K562 (cell line): ENCODE measurements at regions not wholly inside any gene's neighbourhood (a gene's known extent, or its start where the extent isn't known, plus 50 kb on each side); places are given as distances from the start of the nearest gene placed in this dataset.

ENCODE experiments used
- ARID1B ChIP-seq: fragments of 450-650 bp; IDR thresholded peaks from 2 replicates; pipeline ENCODE4 v1.6.1; 2016; ENCODE audit warnings: antibody characterized with exemption, mild to moderate bottlenecking, inconsistent platforms
- BRF1 ChIP-seq: IDR thresholded peaks from 3 replicates; pipeline ENCODE4 v1.6.1; 2011; ENCODE audit warnings: borderline replicate concordance, mild to moderate bottlenecking; ENCODE audit not compliant: insufficient read length; ENCODE audit errors: extremely low read depth
- ELF2 ChIP-seq: fragments of 250-450 bp; sonication (Bioruptor Pico); IDR thresholded peaks from 2 replicates; pipeline ENCODE4 v1.5.0; 2021; ENCODE audit warnings: mild to moderate bottlenecking
- GABPA ChIP-seq: fragments of 200-800 bp; sonication (Bioruptor generic); conservative IDR thresholded peaks from 2 replicates; pipeline ENCODE4 v1.6.1; 2016; ENCODE audit warnings: low read depth, missing genetic modification characterization, missing compliant biosample characterization
- HDAC2 ChIP-seq: fragments of 450-650 bp; IDR thresholded peaks from 2 replicates; pipeline ENCODE4 v1.6.1; 2016; ENCODE audit warnings: mild to moderate bottlenecking
- MCM7 ChIP-seq, 2 experiments: fragments of 450-650 bp; IDR thresholded peaks; 2 replicates each; pipeline ENCODE4 v1.6.1; 2016 to 2018
- NBN ChIP-seq: fragments of 450-650 bp; IDR thresholded peaks from 2 replicates; pipeline ENCODE4 v1.6.1; 2016; ENCODE audit warnings: low read depth, mild to moderate bottlenecking
- NR1H2 ChIP-seq: sonication (generic); formaldehyde crosslinking; IDR thresholded peaks from 2 replicates; pipeline ENCODE4 v1.4.0; 2020; ENCODE audit warnings: mild to moderate bottlenecking, missing genetic modification reagents
- PTBP1 ChIP-seq: fragments of 200-400 bp; formaldehyde crosslinking; IDR thresholded peaks from 2 replicates; pipeline ENCODE4 v1.6.1; 2017; ENCODE audit warnings: low read depth, low read length
- PURB ChIP-seq: sonication (generic); formaldehyde crosslinking; IDR thresholded peaks from 2 replicates; pipeline ENCODE4 v1.9.0; 2021; ENCODE audit warnings: low read depth, mild to moderate bottlenecking, missing genetic modification reagents
- RBFOX2 ChIP-seq: fragments of 200-400 bp; formaldehyde crosslinking; IDR thresholded peaks from 2 replicates; pipeline ENCODE4 v1.6.1; 2017; ENCODE audit warnings: low read depth, mild to moderate bottlenecking, low read length, moderate library complexity
- RBM39 ChIP-seq: fragments of 200-400 bp; formaldehyde crosslinking; optimal IDR thresholded peaks from 2 replicates; pipeline ENCODE3; 2018; ENCODE audit warnings: low read depth, low read length
- SMAD3 ChIP-seq: fragments of 450-650 bp; formaldehyde crosslinking; conservative IDR thresholded peaks from 2 replicates; pipeline ENCODE4 v1.4.0; 2020; ENCODE audit warnings: mild to moderate bottlenecking
- SOX6 ChIP-seq: fragments of 450-650 bp; IDR thresholded peaks from 2 replicates; pipeline ENCODE4 v1.6.1; 2014; ENCODE audit warnings: mild to moderate bottlenecking
- ZEB2 ChIP-seq: fragments of 450-650 bp; IDR thresholded peaks from 2 replicates; pipeline ENCODE4 v1.6.1; 2016
- ZNF212 ChIP-seq: fragments of 450-650 bp; formaldehyde crosslinking; IDR thresholded peaks from 2 replicates; pipeline ENCODE4 v1.4.0; 2020; ENCODE audit warnings: mild to moderate bottlenecking
- ZZZ3 ChIP-seq: fragments of 450-650 bp; IDR thresholded peaks from 2 replicates; pipeline ENCODE4 v1.6.1; 2016; ENCODE audit warnings: antibody characterized with exemption, mild to moderate bottlenecking, moderate library complexity
- TF ChIP-seq, protein P1 (sequence below), 2 experiments: IDR thresholded peaks; 2 replicates each; pipeline ENCODE4 v1.6.1; 2011; ENCODE audit warnings: borderline replicate concordance in 1 of 2, control low read depth in 1 of 2, low read depth in 1 of 2, low read length in 1 of 2, mild to moderate bottlenecking in 1 of 2, mixed read lengths in 1 of 2, moderate library complexity in 1 of 2; ENCODE audit not compliant: insufficient read depth in 1 of 2, insufficient read length in 1 of 2, poor library complexity in 1 of 2, severe bottlenecking in 1 of 2; ENCODE audit errors: extremely low read depth in 1 of 2
- TF ChIP-seq, protein P2 (sequence below): fragments of 200-800 bp; sonication (Bioruptor generic); IDR thresholded peaks from 2 replicates; pipeline ENCODE4 v1.6.1; 2017; ENCODE audit warnings: missing genetic modification characterization, missing compliant biosample characterization
- TF ChIP-seq, protein P3 (sequence below): sonication (generic); formaldehyde crosslinking; IDR thresholded peaks from 2 replicates; pipeline ENCODE4 v1.9.0; 2022; ENCODE audit warnings: mild to moderate bottlenecking, missing genetic modification reagents
- TF ChIP-seq, protein P4 (sequence below): fragments of 450-650 bp; IDR thresholded peaks from 2 replicates; pipeline ENCODE4 v1.6.1; 2014; ENCODE audit warnings: low read depth, mild to moderate bottlenecking, moderate library complexity, borderline replicate concordance
- TF ChIP-seq, protein P5 (sequence below): sonication (generic); formaldehyde crosslinking; IDR thresholded peaks from 2 replicates; pipeline ENCODE4 v1.8.0; 2022; ENCODE audit warnings: missing genetic modification reagents, mild to moderate bottlenecking, borderline replicate concordance
- TF ChIP-seq, protein P6 (sequence below): sonication (generic); IDR thresholded peaks from 2 replicates; pipeline ENCODE4 v1.6.1; 2016

DNA sequence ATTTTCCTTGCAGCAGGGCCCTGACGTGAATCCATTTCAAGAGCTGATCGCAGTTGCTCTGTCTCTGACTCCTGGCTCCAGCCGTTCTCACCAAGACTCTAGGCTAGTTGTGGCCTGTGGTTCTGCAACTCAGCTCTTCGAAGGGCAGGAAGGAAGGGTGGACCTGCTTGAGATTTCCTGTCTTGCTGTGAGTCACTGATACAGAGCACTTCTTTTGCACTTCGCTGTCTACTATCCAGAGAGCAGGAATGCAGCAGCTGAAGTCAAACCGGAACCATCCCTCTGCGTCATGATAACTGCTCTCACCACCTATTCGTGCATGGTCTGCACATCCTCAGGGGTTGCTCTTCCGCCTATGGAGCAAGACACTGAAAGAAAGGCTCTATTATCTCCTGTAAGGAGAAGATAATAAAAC lies 59.7 kb downstream of the RAP2B start (continued):
- TF ChIP-seq, protein P1, sequence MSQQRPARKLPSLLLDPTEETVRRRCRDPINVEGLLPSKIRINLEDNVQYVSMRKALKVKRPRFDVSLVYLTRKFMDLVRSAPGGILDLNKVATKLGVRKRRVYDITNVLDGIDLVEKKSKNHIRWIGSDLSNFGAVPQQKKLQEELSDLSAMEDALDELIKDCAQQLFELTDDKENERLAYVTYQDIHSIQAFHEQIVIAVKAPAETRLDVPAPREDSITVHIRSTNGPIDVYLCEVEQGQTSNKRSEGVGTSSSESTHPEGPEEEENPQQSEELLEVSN (IDR thresholded peaks at IDR 0.05; ENCODE audit: borderline replicate concordance in 1 of 2, extremely low read depth in 1 of 2, insufficient read depth in 1 of 2, insufficient read length in 1 of 2, low read depth in 1 of 2, low read length in 1 of 2, poor library complexity in 1 of 2, severe bottlenecking in 1 of 2) = peak in 1 of 2 experiments; percentile 22
- TF ChIP-seq HDAC2 (peak; percentile 64; the same call in 1 of the 2 replicates), ELF2 (CRISPR knock-in tag) (no peak; the same call in 1 of the 2 replicates), SMAD3 (CRISPR knock-in tag) (no peak), SOX6 (no peak; the same call in 1 of the 2 replicates), NBN (peak; percentile 78), PURB (CRISPR knock-in tag) (no peak), GABPA (tag) (peak; percentile 77), ZNF212 (no peak), RBM39 (no peak), NR1H2 (CRISPR knock-in tag) (no peak), ARID1B (peak; percentile 90), ZZZ3 (no peak), ZEB2 (peak; percentile 74), RBFOX2 (peak; percentile 47; the same call in 1 of the 2 replicates), BRF1 (no peak), PTBP1 (no peak), MCM7 (IDR thresholded peaks at IDR 0.05) (no peak)
- TF ChIP-seq, protein P2, sequence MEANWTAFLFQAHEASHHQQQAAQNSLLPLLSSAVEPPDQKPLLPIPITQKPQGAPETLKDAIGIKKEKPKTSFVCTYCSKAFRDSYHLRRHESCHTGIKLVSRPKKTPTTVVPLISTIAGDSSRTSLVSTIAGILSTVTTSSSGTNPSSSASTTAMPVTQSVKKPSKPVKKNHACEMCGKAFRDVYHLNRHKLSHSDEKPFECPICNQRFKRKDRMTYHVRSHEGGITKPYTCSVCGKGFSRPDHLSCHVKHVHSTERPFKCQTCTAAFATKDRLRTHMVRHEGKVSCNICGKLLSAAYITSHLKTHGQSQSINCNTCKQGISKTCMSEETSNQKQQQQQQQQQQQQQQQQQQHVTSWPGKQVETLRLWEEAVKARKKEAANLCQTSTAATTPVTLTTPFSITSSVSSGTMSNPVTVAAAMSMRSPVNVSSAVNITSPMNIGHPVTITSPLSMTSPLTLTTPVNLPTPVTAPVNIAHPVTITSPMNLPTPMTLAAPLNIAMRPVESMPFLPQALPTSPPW (CRISPR knock-in tag) = no peak
- TF ChIP-seq, protein P3, sequence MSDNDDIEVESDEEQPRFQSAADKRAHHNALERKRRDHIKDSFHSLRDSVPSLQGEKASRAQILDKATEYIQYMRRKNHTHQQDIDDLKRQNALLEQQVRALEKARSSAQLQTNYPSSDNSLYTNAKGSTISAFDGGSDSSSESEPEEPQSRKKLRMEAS (CRISPR knock-in tag) = no peak
- TF ChIP-seq, protein P4, sequence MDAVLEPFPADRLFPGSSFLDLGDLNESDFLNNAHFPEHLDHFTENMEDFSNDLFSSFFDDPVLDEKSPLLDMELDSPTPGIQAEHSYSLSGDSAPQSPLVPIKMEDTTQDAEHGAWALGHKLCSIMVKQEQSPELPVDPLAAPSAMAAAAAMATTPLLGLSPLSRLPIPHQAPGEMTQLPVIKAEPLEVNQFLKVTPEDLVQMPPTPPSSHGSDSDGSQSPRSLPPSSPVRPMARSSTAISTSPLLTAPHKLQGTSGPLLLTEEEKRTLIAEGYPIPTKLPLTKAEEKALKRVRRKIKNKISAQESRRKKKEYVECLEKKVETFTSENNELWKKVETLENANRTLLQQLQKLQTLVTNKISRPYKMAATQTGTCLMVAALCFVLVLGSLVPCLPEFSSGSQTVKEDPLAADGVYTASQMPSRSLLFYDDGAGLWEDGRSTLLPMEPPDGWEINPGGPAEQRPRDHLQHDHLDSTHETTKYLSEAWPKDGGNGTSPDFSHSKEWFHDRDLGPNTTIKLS = no peak
- TF ChIP-seq, protein P5, sequence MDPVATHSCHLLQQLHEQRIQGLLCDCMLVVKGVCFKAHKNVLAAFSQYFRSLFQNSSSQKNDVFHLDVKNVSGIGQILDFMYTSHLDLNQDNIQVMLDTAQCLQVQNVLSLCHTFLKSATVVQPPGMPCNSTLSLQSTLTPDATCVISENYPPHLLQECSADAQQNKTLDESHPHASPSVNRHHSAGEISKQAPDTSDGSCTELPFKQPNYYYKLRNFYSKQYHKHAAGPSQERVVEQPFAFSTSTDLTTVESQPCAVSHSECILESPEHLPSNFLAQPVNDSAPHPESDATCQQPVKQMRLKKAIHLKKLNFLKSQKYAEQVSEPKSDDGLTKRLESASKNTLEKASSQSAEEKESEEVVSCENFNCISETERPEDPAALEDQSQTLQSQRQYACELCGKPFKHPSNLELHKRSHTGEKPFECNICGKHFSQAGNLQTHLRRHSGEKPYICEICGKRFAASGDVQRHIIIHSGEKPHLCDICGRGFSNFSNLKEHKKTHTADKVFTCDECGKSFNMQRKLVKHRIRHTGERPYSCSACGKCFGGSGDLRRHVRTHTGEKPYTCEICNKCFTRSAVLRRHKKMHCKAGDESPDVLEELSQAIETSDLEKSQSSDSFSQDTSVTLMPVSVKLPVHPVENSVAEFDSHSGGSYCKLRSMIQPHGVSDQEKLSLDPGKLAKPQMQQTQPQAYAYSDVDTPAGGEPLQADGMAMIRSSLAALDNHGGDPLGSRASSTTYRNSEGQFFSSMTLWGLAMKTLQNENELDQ (CRISPR knock-in tag) = no peak
- TF ChIP-seq, protein P6, sequence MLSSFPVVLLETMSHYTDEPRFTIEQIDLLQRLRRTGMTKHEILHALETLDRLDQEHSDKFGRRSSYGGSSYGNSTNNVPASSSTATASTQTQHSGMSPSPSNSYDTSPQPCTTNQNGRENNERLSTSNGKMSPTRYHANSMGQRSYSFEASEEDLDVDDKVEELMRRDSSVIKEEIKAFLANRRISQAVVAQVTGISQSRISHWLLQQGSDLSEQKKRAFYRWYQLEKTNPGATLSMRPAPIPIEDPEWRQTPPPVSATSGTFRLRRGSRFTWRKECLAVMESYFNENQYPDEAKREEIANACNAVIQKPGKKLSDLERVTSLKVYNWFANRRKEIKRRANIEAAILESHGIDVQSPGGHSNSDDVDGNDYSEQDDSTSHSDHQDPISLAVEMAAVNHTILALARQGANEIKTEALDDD = peak; percentile 84
